ENCODE measurements at regions not wholly inside any gene's neighbourhood (a gene's known extent, or its start where the extent isn't known, plus 50 kb on each side); places are given as distances from the start of the nearest gene placed in this dataset.

DNA sequence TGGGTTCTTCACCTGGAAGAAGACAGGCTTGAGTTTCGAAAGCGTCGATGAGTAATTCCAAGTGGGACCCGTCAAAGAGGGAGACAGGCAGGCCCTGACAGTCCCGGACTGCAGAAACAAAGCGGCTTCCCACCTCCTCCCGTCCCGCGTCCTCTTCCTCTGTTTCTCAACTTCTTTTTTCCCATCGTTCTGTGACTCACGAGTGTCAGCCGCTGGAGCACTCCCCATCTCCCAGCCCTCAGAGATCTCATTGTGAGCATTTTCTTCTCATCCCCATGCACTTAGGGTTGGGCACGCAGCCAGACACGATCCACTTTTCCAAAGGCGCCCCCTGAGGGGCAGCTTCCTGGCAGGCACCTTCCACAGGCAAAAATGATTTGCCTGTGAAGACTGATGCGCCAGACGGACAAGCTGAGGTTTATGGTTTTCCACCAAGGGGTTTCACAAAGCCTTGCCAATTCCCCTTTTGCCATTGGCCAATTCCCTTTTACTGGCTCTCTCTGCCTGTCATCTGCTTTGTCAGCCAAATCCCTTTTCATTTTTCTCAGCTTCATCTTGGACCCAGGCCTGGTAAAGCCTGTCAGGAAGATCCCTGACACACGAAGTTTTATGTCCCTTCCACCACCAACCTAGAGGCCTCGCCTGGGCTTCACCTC is 86.5 kb upstream of the ANKRD55 start:
- Histone ChIP-seq H3K36me3 (ENCODE audit: control insufficient read depth, low read depth, low read length) (no peaks in the 10 kb centered on the region), H3K9me3 (ENCODE audit: control insufficient read depth, low read depth, low read length) (no peaks in the 10 kb centered on the region), H3K27me3 (ENCODE audit: control insufficient read depth, insufficient read depth, low read length) (no peaks in the 10 kb centered on the region), H3K27ac (ENCODE audit: low read length) (no peak overlapping the region), H3K4me3 (ENCODE audit: low read length) (no peak overlapping the region), H3K9ac (ENCODE audit: low read length) (no peak overlapping the region), H3K4me1 (ENCODE audit: control insufficient read depth, low read depth, low read length) (peaks cover 5% of the 10 kb centered on the region)

- no peaks in the 10 kb centered on the region for H3K9me3 ChIP-seq (ENCODE audit: control insufficient read depth, low read depth, low read length)
- no peak overlapping the region for H3K9ac ChIP-seq (ENCODE audit: low read length)
- H3K27ac ChIP-seq (ENCODE audit: low read length) = no peak overlapping the region
- no peaks in the 10 kb centered on the region for H3K27me3 ChIP-seq (ENCODE audit: control insufficient read depth, insufficient read depth, low read length)
- H3K4me1 ChIP-seq (ENCODE audit: control insufficient read depth, low read depth, low read length) = peaks cover 5% of the 10 kb centered on the region
- no peak overlapping the region for H3K4me3 ChIP-seq (ENCODE audit: low read length)
- H3K36me3 ChIP-seq (ENCODE audit: control insufficient read depth, low read depth, low read length) = no peaks in the 10 kb centered on the region
Observed at GRCh38 chr5:56317923-56318561, 84.9 kb upstream of the ANKRD55 start.

GRCh38 chr5:56316299-56316994 is 83.3 kb upstream of the ANKRD55 start:
- Histone ChIP-seq H3K36me3 (ENCODE audit: control insufficient read depth, low read depth, low read length) (no peaks in the 10 kb centered on the region), H3K27me3 (ENCODE audit: control insufficient read depth, insufficient read depth, low read length) (no peaks in the 10 kb centered on the region), H3K9ac (ENCODE audit: low read length) (no peak overlapping the region), H3K4me3 (ENCODE audit: low read length) (no peak overlapping the region), H3K27ac (ENCODE audit: low read length) (no peak overlapping the region), H3K4me1 (ENCODE audit: control insufficient read depth, low read depth, low read length) (peaks cover 5% of the 10 kb centered on the region), H3K9me3 (ENCODE audit: control insufficient read depth, low read depth, low read length) (no peaks in the 10 kb centered on the region)

DNA sequence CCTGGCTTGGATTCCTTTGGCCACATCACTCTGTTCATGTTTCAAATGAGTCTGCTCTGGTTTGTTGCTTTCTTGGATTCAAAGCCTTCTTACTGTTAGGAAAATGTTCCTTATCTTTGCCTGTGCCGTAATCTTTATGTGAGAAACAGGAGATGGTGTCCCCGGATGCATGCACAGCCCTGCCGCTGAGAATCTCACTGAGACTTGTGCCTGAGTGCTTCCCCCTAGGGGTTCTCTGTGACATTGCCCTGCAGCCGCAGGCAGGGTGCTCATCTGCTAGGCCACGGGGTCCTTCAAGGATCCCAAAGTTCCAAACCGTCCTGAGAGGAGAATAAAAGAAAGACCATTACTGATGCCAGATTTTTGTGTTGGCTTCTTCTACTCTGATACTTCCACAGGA is 81.4 kb upstream of the ANKRD55 start:
- no peaks in the 10 kb centered on the region for H3K9me3 ChIP-seq (ENCODE audit: control insufficient read depth, low read depth, low read length)
- no peak overlapping the region for H3K9ac ChIP-seq (ENCODE audit: low read length)
- H3K27me3 ChIP-seq (ENCODE audit: control insufficient read depth, insufficient read depth, low read length) = no peaks in the 10 kb centered on the region
- no peak overlapping the region for H3K27ac ChIP-seq (ENCODE audit: low read length)
- H3K4me1 ChIP-seq (ENCODE audit: control insufficient read depth, low read depth, low read length) = peaks cover 5% of the 10 kb centered on the region
- H3K36me3 ChIP-seq (ENCODE audit: control insufficient read depth, low read depth, low read length) = no peaks in the 10 kb centered on the region
- H3K4me3 ChIP-seq (ENCODE audit: low read length) = no peak overlapping the region

DNA sequence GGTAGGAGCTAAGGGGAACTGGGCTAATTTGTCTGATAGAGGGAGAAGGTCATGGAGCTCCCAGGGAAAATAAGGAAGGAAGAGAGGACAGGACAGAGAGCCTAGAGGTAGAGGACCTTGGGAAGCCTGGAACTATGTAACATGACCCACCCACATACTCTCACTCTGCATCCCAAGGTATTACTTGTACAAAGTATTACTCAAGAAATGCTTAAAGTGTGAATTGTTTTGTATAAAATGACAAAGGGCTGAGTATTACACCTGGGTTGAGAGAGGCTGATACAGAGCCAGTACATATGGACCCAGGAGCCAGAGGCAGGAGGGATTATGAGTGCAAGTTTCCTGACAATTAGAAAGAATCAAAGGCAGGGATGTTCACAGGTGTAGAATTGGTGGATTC is 80.5 kb upstream of the ANKRD55 start:
- Histone ChIP-seq H3K4me3 (ENCODE audit: low read length) (no peak overlapping the region), H3K27ac (ENCODE audit: low read length) (no peak overlapping the region), H3K36me3 (ENCODE audit: control insufficient read depth, low read depth, low read length) (no peaks in the 10 kb centered on the region), H3K9ac (ENCODE audit: low read length) (no peak overlapping the region), H3K4me1 (ENCODE audit: control insufficient read depth, low read depth, low read length) (peaks cover 5% of the 10 kb centered on the region), H3K27me3 (ENCODE audit: control insufficient read depth, insufficient read depth, low read length) (no peaks in the 10 kb centered on the region), H3K9me3 (ENCODE audit: control insufficient read depth, low read depth, low read length) (no peaks in the 10 kb centered on the region)

GRCh38 chr5:56313004-56313531 is 79.9 kb upstream of the ANKRD55 start:
- no peaks in the 10 kb centered on the region for H3K36me3 ChIP-seq (ENCODE audit: control insufficient read depth, low read depth, low read length)
- no peak overlapping the region for H3K27ac ChIP-seq (ENCODE audit: low read length)
- no peak overlapping the region for H3K4me3 ChIP-seq (ENCODE audit: low read length)
- H3K9me3 ChIP-seq (ENCODE audit: control insufficient read depth, low read depth, low read length) = no peaks in the 10 kb centered on the region
- no peak overlapping the region for H3K9ac ChIP-seq (ENCODE audit: low read length)
- peaks cover 5% of the 10 kb centered on the region for H3K4me1 ChIP-seq (ENCODE audit: control insufficient read depth, low read depth, low read length)
- H3K27me3 ChIP-seq (ENCODE audit: control insufficient read depth, insufficient read depth, low read length) = no peaks in the 10 kb centered on the region

DNA sequence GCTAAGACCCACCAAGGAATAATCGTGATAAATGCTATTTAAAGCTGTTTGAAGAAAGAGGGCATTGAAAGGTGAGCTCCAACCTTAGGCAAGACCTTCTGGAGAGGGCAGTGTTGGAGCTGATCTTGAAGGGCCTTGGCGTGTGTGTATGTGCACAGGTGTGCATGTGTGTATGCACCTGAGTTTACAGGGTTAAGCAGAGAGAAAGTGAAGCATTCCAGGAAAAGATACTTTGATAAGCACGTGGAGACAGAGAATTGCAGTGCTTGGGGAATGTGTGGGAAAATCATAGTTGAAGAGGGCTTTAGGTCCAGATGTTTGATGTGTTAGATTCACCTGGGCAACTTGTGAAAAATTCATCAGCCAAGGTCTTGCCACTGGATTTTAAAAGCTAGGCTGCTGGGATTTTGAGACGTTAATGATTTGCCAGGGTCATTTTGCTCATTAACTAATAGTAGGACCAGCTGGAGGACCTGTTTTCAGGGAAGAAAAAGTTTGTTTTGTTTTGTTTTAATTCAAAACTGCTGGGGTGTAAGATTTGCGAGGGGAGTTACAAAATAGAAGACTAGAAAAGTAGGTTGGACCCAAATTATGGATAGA is 78.3 kb upstream of the ANKRD55 start:
- Histone ChIP-seq H3K9me3 (ENCODE audit: control insufficient read depth, low read depth, low read length) (no peaks in the 10 kb centered on the region), H3K9ac (ENCODE audit: low read length) (no peak overlapping the region), H3K4me1 (ENCODE audit: control insufficient read depth, low read depth, low read length) (peaks cover 5% of the 10 kb centered on the region), H3K27ac (ENCODE audit: low read length) (no peak overlapping the region), H3K4me3 (ENCODE audit: low read length) (no peak overlapping the region), H3K27me3 (ENCODE audit: control insufficient read depth, insufficient read depth, low read length) (no peaks in the 10 kb centered on the region), H3K36me3 (ENCODE audit: control insufficient read depth, low read depth, low read length) (no peaks in the 10 kb centered on the region)

DNA sequence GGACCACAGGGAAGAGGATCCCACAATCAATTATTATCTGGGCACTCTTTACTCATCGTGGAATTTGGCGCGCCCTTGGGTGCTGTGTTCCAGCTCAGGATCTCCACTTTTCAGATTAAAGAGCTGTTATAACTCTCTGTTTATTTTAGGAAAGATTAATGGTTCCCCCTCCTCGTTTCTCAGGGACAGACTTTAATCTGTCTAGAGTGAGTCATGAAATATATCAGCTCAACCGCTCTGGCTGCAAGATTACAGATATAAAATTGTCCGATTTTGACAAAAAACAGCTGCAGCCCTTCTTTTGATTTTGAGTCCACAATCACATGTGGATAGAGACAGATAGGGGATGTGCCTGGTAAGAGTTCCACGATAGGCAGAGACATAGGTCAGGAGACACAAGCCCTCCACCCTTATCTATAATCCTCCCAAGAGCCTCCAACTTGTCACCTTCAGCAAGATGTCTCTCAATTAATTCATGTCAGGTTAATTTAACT is 77.6 kb upstream of the ANKRD55 start:
- H3K27ac ChIP-seq (ENCODE audit: low read length) = no peak overlapping the region
- no peaks in the 10 kb centered on the region for H3K9me3 ChIP-seq (ENCODE audit: control insufficient read depth, low read depth, low read length)

DNA sequence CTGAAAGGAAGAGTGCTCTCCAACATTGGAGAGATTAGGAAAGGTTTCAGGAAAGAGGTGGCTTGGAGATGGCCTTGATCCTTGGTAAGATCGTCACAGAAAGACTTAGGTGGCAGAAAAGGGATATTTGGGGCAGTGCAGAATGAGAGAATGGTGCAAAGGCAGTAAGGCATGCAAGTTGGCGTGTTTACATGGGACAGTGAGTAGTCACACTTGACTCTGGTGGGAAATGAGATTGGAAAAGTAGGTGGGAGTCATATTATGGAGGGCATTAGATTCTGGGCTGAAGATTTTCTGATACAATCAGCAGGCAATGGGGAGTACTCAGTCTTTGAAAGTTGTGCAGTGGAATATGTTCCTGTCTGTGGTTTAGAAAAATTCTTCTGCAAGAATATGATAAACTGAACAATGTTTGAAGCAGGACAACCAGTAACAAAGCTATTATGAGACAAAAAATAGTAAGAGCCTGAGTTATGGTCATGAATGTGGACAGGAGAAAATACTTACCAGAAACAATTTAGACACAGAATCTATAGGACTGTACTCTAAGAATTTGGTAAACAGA is 76.2 kb upstream of the ANKRD55 start:
- no peak overlapping the region for H3K9ac ChIP-seq (ENCODE audit: low read length)
- no peak overlapping the region for H3K27ac ChIP-seq (ENCODE audit: low read length)
- no peak overlapping the region for H3K4me3 ChIP-seq (ENCODE audit: low read length)
- H3K36me3 ChIP-seq (ENCODE audit: control insufficient read depth, low read depth, low read length) = no peaks in the 10 kb centered on the region
- no peaks in the 10 kb centered on the region for H3K9me3 ChIP-seq (ENCODE audit: control insufficient read depth, low read depth, low read length)
- no peaks in the 10 kb centered on the region for H3K27me3 ChIP-seq (ENCODE audit: control insufficient read depth, insufficient read depth, low read length)
- H3K4me1 ChIP-seq (ENCODE audit: control insufficient read depth, low read depth, low read length) = no peaks in the 10 kb centered on the region

More for the DNA sequence above, 77.6 kb upstream of the ANKRD55 start:
- Histone ChIP-seq H3K9ac (ENCODE audit: low read length) (no peak overlapping the region), H3K36me3 (ENCODE audit: control insufficient read depth, low read depth, low read length) (no peaks in the 10 kb centered on the region), H3K4me3 (ENCODE audit: low read length) (no peak overlapping the region), H3K4me1 (ENCODE audit: control insufficient read depth, low read depth, low read length) (no peaks in the 10 kb centered on the region), H3K27me3 (ENCODE audit: control insufficient read depth, insufficient read depth, low read length) (no peaks in the 10 kb centered on the region)

DNA sequence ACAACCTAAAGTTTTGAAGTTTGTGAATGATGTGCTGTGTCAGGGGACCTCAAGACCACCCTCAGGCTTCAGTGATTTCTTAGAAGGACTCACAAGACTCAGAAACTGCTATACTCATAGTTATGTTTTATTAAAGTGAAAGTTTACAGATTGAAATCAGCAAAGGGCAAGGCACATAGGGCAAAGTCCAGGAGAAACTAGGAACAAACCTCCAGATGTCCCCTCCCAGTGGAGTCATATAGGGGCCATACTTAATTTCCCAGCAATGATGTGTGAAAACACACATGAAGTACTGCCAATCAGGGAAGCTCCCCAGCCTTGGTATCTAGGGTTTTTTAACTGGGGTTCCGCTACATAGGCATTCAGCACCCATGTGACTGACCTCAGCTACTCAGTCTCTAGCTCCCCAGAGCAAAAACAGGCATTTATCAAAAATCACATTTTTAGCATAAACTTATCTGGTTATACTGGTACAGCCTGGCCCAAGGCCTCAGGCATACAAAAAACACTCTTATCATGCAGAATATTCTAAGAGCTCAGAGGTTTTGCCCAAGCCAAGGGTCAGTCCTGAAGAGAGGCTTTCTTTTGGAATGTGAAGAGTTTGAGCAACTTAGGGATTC is 74.7 kb upstream of the ANKRD55 start:
- no peaks in the 10 kb centered on the region for H3K9me3 ChIP-seq (ENCODE audit: control insufficient read depth, low read depth, low read length)
- H3K27me3 ChIP-seq (ENCODE audit: control insufficient read depth, insufficient read depth, low read length) = no peaks in the 10 kb centered on the region
- H3K4me3 ChIP-seq (ENCODE audit: low read length) = no peak overlapping the region
- no peaks in the 10 kb centered on the region for H3K4me1 ChIP-seq (ENCODE audit: control insufficient read depth, low read depth, low read length)
- no peak overlapping the region for H3K27ac ChIP-seq (ENCODE audit: low read length)
- no peaks in the 10 kb centered on the region for H3K36me3 ChIP-seq (ENCODE audit: control insufficient read depth, low read depth, low read length)
- no peak overlapping the region for H3K9ac ChIP-seq (ENCODE audit: low read length)

All from iPS-18a (cell line).